H1 (cell line): ENCODE measurements at regions not wholly inside any gene's neighbourhood (a gene's known extent, or its start where the extent isn't known, plus 50 kb on each side); places are given as distances from the start of the nearest gene placed in this dataset.

Source experiments
- BACH1 ChIP-seq: IDR thresholded peaks from 2 replicates; pipeline ENCODE4 v1.6.1; 2012; ENCODE audit warnings: low read length, improper control_type of control experiment
- CBX5 ChIP-seq: fragments of 300-800, 300-1000 bp; sonication (generic); IDR thresholded peaks from 2 replicates; pipeline ENCODE4 v1.7.1; 2016; ENCODE audit warnings: antibody characterized with exemption, low read length, low read depth
- CHD2 ChIP-seq: IDR thresholded peaks from 2 replicates; pipeline ENCODE4 v1.6.1; 2012; ENCODE audit warnings: low read length, improper control_type of control experiment
- CTBP2 ChIP-seq: IDR thresholded peaks from 2 replicates; pipeline ENCODE4 v1.7.0; 2011; ENCODE audit warnings: borderline replicate concordance, mild to moderate bottlenecking, moderate library complexity, mixed read lengths, low read length; ENCODE audit not compliant: insufficient read depth, insufficient read length
- EZH2 ChIP-seq: fragments of 200-600 bp; sonication (generic); IDR thresholded peaks from 2 replicates; pipeline ENCODE4 v1.7.1; 2012; ENCODE audit warnings: low read depth, mild to moderate bottlenecking, moderate library complexity, low read length, inconsistent platforms; ENCODE audit not compliant: severe bottlenecking
- SIN3A ChIP-seq, 2 experiments: IDR thresholded peaks in 1 of 2; conservative IDR thresholded peaks in 1 of 2; 2 replicates each; pipeline ENCODE4 v1.6.1; 2011 to 2012; ENCODE audit warnings: low read length in 2 of 2, improper control_type of control experiment in 1 of 2, low read depth in 1 of 2, mild to moderate bottlenecking in 1 of 2
- SUZ12 ChIP-seq: fragments of 200-600 bp; sonication (generic); IDR thresholded peaks from 2 replicates; pipeline ENCODE4 v1.6.1; 2012; ENCODE audit warnings: mild to moderate bottlenecking, inconsistent platforms, low read length, moderate library complexity, mixed read lengths
- TAF1 ChIP-seq: IDR thresholded peaks from 2 replicates; pipeline ENCODE4 v1.6.1; 2011; ENCODE audit warnings: mild to moderate bottlenecking, low read depth, low read length
- TF ChIP-seq, protein P1 (sequence below): fragments of 300-600 bp; sonication (generic); IDR thresholded peaks from 2 replicates; pipeline ENCODE4 v1.7.1; 2012; ENCODE audit warnings: low read length, moderate library complexity, mild to moderate bottlenecking, inconsistent platforms; ENCODE audit not compliant: insufficient replicate concordance
- TF ChIP-seq, protein P2 (sequence below): IDR thresholded peaks from 2 replicates; pipeline ENCODE4 v1.6.1; 2012; ENCODE audit warnings: inconsistent platforms

DNA sequence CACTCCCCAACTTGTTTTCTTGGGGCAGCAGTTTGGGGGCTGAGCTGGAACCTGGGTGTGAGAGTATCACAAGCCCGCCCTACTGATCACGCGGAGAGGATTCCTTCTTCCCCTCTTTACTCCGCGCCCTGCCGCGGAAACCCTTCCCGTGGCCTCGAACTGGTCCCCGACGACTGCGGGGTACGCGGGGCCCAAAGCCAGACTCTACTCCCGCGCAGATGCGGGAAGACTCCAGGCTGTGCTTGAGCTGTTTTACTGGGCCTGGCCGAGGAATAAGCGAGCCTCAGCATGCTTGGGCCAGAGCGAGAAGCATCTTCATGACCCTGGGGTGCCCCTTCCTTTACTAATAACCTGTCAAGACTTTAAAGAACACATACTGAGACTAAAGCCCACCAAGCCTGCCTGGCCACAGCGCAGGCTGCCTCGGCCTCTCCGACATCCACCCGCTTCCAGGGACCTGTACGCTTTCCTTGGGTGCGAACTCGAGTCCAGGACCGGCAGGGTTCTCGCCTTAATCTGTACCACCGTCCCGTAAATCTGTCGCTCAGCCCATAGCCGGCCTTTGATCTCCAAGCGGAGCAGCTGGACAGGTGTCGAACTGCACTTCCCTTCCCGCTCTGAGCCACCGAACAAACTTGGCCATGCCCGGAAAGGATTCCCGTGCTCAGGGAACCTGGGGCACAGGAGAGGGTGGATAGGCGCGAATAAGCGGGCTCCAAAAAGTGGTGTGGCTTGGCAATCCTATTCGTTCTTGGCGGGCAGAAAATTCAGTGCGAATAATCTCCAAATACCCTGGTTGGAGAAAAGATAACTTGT, 55.0 kb upstream of the TMEM33 start (continued):
- TF ChIP-seq, protein P1, sequence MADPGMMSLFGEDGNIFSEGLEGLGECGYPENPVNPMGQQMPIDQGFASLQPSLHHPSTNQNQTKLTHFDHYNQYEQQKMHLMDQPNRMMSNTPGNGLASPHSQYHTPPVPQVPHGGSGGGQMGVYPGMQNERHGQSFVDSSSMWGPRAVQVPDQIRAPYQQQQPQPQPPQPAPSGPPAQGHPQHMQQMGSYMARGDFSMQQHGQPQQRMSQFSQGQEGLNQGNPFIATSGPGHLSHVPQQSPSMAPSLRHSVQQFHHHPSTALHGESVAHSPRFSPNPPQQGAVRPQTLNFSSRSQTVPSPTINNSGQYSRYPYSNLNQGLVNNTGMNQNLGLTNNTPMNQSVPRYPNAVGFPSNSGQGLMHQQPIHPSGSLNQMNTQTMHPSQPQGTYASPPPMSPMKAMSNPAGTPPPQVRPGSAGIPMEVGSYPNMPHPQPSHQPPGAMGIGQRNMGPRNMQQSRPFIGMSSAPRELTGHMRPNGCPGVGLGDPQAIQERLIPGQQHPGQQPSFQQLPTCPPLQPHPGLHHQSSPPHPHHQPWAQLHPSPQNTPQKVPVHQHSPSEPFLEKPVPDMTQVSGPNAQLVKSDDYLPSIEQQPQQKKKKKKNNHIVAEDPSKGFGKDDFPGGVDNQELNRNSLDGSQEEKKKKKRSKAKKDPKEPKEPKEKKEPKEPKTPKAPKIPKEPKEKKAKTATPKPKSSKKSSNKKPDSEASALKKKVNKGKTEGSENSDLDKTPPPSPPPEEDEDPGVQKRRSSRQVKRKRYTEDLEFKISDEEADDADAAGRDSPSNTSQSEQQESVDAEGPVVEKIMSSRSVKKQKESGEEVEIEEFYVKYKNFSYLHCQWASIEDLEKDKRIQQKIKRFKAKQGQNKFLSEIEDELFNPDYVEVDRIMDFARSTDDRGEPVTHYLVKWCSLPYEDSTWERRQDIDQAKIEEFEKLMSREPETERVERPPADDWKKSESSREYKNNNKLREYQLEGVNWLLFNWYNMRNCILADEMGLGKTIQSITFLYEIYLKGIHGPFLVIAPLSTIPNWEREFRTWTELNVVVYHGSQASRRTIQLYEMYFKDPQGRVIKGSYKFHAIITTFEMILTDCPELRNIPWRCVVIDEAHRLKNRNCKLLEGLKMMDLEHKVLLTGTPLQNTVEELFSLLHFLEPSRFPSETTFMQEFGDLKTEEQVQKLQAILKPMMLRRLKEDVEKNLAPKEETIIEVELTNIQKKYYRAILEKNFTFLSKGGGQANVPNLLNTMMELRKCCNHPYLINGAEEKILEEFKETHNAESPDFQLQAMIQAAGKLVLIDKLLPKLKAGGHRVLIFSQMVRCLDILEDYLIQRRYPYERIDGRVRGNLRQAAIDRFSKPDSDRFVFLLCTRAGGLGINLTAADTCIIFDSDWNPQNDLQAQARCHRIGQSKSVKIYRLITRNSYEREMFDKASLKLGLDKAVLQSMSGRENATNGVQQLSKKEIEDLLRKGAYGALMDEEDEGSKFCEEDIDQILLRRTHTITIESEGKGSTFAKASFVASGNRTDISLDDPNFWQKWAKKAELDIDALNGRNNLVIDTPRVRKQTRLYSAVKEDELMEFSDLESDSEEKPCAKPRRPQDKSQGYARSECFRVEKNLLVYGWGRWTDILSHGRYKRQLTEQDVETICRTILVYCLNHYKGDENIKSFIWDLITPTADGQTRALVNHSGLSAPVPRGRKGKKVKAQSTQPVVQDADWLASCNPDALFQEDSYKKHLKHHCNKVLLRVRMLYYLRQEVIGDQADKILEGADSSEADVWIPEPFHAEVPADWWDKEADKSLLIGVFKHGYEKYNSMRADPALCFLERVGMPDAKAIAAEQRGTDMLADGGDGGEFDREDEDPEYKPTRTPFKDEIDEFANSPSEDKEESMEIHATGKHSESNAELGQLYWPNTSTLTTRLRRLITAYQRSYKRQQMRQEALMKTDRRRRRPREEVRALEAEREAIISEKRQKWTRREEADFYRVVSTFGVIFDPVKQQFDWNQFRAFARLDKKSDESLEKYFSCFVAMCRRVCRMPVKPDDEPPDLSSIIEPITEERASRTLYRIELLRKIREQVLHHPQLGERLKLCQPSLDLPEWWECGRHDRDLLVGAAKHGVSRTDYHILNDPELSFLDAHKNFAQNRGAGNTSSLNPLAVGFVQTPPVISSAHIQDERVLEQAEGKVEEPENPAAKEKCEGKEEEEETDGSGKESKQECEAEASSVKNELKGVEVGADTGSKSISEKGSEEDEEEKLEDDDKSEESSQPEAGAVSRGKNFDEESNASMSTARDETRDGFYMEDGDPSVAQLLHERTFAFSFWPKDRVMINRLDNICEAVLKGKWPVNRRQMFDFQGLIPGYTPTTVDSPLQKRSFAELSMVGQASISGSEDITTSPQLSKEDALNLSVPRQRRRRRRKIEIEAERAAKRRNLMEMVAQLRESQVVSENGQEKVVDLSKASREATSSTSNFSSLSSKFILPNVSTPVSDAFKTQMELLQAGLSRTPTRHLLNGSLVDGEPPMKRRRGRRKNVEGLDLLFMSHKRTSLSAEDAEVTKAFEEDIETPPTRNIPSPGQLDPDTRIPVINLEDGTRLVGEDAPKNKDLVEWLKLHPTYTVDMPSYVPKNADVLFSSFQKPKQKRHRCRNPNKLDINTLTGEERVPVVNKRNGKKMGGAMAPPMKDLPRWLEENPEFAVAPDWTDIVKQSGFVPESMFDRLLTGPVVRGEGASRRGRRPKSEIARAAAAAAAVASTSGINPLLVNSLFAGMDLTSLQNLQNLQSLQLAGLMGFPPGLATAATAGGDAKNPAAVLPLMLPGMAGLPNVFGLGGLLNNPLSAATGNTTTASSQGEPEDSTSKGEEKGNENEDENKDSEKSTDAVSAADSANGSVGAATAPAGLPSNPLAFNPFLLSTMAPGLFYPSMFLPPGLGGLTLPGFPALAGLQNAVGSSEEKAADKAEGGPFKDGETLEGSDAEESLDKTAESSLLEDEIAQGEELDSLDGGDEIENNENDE: no peak
- TF ChIP-seq TAF1 (no peak), CTBP2 (peak; percentile 34), EZH2 (peak; percentile 99), SUZ12 (peak; percentile 97; the same call in 1 of the 2 replicates), CHD2 (no peak), SIN3A (conservative IDR thresholded peaks at IDR 0.05 in 1 of 2, IDR thresholded peaks at IDR 0.05 in 1 of 2; ENCODE audit: low read depth in 1 of 2, low read length in 2 of 2) (no peak), BACH1 (no peak), CBX5 (no peak)
- TF ChIP-seq, protein P2, sequence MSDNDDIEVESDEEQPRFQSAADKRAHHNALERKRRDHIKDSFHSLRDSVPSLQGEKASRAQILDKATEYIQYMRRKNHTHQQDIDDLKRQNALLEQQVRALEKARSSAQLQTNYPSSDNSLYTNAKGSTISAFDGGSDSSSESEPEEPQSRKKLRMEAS: no peak
